ENCODE measurements at regions not wholly inside any gene's neighbourhood (a gene's known extent, or its start where the extent isn't known, plus 50 kb on each side); places are given as distances from the start of the nearest gene placed in this dataset.

DNA sequence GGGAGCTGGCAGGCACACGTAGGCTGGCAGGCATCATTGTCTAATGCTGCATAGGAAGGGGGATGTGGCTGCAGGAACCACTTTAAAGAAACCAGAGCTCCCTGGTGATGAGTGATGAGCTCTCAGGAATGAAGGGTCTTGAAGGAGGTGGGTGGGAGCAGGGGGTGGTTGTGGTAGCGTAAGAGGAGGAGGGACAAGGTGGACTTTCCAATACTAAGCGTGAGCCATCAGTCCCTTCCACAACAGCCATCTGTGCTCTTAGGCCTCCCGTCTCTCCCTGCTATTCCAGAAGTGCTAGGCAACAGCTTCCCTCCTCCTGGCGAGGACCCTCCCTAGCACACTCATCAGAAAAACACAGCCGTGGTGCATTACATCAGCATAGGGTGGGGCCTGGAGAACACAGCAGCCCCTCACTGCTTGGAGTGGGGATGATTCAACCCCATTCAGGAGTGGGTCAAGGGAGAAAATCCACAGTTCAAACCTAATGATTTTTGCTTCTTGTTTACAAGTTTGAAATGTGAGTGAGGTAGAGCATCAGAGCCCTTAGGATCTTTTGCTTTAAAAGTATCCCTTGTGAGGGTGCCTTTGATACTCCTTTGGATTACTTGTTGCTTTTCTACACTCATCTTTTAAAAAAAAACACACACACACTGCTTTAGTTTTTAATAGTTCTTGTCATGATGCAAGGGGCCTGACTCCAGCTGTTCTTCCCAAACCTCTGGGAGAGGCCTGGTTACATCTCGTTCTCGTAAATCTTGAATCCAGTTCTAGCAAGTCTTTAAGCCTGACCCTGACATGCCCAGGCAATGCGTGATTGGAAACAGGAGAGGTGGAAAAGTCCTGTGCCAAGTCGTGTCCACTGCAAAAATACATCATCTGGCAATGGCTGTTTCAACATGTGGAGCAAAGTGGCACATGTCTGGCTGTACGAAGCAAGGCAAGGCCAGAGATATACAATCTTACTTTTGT, 356.4 kb upstream of the DDHD1 start:
- H3K79me2 ChIP-seq (replicated peaks; ENCODE audit: insufficient read depth), result no peaks in the 10 kb centered on the region
- H3F3A ChIP-seq (replicated peaks; ENCODE audit: low read depth), result no peaks in the 10 kb centered on the region
- H4K20me1 ChIP-seq (replicated peaks; ENCODE audit: insufficient read depth), result 0 out of 2 replicates have a peak, but pooled peaks cover 6% of the 10 kb centered on the region
- Mint-ChIP-seq H3K27me3 (ENCODE audit: insufficient read depth, low read depth, poor library complexity) (no peaks in the 10 kb centered on the region), H3K27ac (peak overlapping the region; percentile 73), H3K4me1 (peaks cover 2% of the 10 kb centered on the region; the same call in 2 of the 3 replicates), H3K4me3 (no peak overlapping the region), H3K36me3 (ENCODE audit: low read depth) (no peaks in the 10 kb centered on the region), H3K9me3 (peaks cover 3% of the 10 kb centered on the region; the same call in 1 of the 3 replicates)
- H3K4me2 ChIP-seq, result no peak overlapping the region
- peak overlapping the region; percentile 63; the same call in 1 of the 2 replicates for H3K27ac ChIP-seq (ENCODE audit: low read depth)
- ATAC-seq (peak; percentile 52), DNase-seq (ENCODE audit: low spot score) (no peak)
- peaks cover 20% of the 10 kb centered on the region for H3K9me2 ChIP-seq (ENCODE audit: insufficient read depth)
- no peak overlapping the region for H3K4me3 ChIP-seq
- H2AFZ ChIP-seq, result no peak overlapping the region
- no peaks in the 10 kb centered on the region for H3K27me3 ChIP-seq (ENCODE audit: insufficient read depth)
- no peaks in the 10 kb centered on the region for H3K4me1 ChIP-seq (ENCODE audit: insufficient read depth)
- H3K36me3 ChIP-seq (ENCODE audit: insufficient read depth), result no peaks in the 10 kb centered on the region
- TF ChIP-seq NANOG (IDR thresholded peaks at IDR 0.05; ENCODE audit: borderline replicate concordance), result no peak
- TF ChIP-seq CTCF (conservative IDR thresholded peaks at IDR 0.05; ENCODE audit: low read depth in 2 of 2), result no peak
- no peak for TF ChIP-seq POLR2AphosphoS5 (IDR thresholded peaks at IDR 0.05; ENCODE audit: low read depth)
- TF ChIP-seq, protein P1, sequence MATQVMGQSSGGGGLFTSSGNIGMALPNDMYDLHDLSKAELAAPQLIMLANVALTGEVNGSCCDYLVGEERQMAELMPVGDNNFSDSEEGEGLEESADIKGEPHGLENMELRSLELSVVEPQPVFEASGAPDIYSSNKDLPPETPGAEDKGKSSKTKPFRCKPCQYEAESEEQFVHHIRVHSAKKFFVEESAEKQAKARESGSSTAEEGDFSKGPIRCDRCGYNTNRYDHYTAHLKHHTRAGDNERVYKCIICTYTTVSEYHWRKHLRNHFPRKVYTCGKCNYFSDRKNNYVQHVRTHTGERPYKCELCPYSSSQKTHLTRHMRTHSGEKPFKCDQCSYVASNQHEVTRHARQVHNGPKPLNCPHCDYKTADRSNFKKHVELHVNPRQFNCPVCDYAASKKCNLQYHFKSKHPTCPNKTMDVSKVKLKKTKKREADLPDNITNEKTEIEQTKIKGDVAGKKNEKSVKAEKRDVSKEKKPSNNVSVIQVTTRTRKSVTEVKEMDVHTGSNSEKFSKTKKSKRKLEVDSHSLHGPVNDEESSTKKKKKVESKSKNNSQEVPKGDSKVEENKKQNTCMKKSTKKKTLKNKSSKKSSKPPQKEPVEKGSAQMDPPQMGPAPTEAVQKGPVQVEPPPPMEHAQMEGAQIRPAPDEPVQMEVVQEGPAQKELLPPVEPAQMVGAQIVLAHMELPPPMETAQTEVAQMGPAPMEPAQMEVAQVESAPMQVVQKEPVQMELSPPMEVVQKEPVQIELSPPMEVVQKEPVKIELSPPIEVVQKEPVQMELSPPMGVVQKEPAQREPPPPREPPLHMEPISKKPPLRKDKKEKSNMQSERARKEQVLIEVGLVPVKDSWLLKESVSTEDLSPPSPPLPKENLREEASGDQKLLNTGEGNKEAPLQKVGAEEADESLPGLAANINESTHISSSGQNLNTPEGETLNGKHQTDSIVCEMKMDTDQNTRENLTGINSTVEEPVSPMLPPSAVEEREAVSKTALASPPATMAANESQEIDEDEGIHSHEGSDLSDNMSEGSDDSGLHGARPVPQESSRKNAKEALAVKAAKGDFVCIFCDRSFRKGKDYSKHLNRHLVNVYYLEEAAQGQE (IDR thresholded peaks at IDR 0.05; ENCODE audit: unreplicated experiment), result no peak
- no peak for TF ChIP-seq CREB1 (CRISPR knock-in tag; IDR thresholded peaks at IDR 0.05; ENCODE audit: low read depth)
- TF ChIP-seq, protein P2, sequence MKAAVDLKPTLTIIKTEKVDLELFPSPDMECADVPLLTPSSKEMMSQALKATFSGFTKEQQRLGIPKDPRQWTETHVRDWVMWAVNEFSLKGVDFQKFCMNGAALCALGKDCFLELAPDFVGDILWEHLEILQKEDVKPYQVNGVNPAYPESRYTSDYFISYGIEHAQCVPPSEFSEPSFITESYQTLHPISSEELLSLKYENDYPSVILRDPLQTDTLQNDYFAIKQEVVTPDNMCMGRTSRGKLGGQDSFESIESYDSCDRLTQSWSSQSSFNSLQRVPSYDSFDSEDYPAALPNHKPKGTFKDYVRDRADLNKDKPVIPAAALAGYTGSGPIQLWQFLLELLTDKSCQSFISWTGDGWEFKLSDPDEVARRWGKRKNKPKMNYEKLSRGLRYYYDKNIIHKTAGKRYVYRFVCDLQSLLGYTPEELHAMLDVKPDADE (IDR thresholded peaks at IDR 0.05), result no peak
- TF ChIP-seq EZH2phosphoT487 (IDR thresholded peaks at IDR 0.05; ENCODE audit: unreplicated experiment), result no peak
- no peak for TF ChIP-seq ZNF114 (CRISPR knock-in tag; IDR thresholded peaks at IDR 0.05)
- TF ChIP-seq STAT1 (IDR thresholded peaks at IDR 0.05; ENCODE audit: unreplicated experiment), result no peak
- no peak for TF ChIP-seq EZH2 (IDR thresholded peaks at IDR 0.05; ENCODE audit: low read depth, unreplicated experiment)
- TF ChIP-seq, protein P3, sequence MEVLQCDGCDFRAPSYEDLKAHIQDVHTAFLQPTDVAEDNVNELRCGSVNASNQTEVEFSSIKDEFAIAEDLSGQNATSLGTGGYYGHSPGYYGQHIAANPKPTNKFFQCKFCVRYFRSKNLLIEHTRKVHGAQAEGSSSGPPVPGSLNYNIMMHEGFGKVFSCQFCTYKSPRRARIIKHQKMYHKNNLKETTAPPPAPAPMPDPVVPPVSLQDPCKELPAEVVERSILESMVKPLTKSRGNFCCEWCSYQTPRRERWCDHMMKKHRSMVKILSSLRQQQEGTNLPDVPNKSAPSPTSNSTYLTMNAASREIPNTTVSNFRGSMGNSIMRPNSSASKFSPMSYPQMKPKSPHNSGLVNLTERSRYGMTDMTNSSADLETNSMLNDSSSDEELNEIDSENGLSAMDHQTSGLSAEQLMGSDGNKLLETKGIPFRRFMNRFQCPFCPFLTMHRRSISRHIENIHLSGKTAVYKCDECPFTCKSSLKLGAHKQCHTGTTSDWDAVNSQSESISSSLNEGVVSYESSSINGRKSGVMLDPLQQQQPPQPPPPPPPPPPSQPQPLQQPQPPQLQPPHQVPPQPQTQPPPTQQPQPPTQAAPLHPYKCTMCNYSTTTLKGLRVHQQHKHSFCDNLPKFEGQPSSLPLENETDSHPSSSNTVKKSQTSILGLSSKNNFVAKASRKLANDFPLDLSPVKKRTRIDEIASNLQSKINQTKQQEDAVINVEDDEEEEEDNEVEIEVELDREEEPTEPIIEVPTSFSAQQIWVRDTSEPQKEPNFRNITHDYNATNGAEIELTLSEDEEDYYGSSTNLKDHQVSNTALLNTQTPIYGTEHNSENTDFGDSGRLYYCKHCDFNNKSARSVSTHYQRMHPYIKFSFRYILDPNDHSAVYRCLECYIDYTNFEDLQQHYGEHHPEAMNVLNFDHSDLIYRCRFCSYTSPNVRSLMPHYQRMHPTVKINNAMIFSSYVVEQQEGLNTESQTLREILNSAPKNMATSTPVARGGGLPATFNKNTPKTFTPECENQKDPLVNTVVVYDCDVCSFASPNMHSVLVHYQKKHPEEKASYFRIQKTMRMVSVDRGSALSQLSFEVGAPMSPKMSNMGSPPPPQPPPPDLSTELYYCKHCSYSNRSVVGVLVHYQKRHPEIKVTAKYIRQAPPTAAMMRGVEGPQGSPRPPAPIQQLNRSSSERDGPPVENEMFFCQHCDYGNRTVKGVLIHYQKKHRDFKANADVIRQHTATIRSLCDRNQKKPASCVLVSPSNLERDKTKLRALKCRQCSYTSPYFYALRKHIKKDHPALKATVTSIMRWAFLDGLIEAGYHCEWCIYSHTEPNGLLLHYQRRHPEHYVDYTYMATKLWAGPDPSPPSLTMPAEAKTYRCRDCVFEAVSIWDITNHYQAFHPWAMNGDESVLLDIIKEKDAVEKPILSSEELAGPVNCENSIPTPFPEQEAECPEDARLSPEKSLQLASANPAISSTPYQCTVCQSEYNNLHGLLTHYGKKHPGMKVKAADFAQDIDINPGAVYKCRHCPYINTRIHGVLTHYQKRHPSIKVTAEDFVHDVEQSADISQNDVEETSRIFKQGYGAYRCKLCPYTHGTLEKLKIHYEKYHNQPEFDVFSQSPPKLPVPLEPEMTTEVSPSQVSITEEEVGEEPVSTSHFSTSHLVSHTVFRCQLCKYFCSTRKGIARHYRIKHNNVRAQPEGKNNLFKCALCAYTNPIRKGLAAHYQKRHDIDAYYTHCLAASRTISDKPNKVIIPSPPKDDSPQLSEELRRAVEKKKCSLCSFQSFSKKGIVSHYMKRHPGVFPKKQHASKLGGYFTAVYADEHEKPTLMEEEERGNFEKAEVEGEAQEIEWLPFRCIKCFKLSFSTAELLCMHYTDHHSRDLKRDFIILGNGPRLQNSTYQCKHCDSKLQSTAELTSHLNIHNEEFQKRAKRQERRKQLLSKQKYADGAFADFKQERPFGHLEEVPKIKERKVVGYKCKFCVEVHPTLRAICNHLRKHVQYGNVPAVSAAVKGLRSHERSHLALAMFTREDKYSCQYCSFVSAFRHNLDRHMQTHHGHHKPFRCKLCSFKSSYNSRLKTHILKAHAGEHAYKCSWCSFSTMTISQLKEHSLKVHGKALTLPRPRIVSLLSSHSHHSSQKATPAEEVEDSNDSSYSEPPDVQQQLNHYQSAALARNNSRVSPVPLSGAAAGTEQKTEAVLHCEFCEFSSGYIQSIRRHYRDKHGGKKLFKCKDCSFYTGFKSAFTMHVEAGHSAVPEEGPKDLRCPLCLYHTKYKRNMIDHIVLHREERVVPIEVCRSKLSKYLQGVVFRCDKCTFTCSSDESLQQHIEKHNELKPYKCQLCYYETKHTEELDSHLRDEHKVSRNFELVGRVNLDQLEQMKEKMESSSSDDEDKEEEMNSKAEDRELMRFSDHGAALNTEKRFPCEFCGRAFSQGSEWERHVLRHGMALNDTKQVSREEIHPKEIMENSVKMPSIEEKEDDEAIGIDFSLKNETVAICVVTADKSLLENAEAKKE (CRISPR knock-in tag; IDR thresholded peaks at IDR 0.05), result no peak

All from GM23338 (cell line).